GM19372 (cell line): ENCODE measurements at regions not wholly inside any gene's neighbourhood (a gene's known extent, or its start where the extent isn't known, plus 50 kb on each side); places are given as distances from the start of the nearest gene placed in this dataset.

Experiments used
- ATAC-seq: cut with Tn5 transposase; IDR thresholded peaks from one replicate; pipeline ENCODE4 v1.9.1; 2021; ENCODE audit warnings: mild to moderate bottlenecking, low read depth, moderate library complexity; ENCODE audit not compliant: unreplicated experiment

- no peak for ATAC-seq
Measured at GRCh38 chr14:99118046-99118721, 153.8 kb downstream of the BCL11B start.

- no peak for ATAC-seq
Measured at GRCh38 chr14:99118946-99119345, 153.1 kb downstream of the BCL11B start.
